Activated B cell treated with CpG ODN at 0.5 μM for 24 hours (primary cell): ENCODE measurements at regions not wholly inside any gene's neighbourhood (a gene's known extent, or its start where the extent isn't known, plus 50 kb on each side); places are given as distances from the start of the nearest gene placed in this dataset.

Experiments used
- ATAC-seq: fragments of 200-7000 bp; cut with Tn5 transposase; one replicate; pipeline ENCODE4 v1.10.0; 2021; ENCODE audit warnings: low read depth, mild to moderate bottlenecking, moderate library complexity
- CTCF ChIA-PET: fragments of 350-600 bp; sonication (Branson Sonifier 250); formaldehyde crosslinking; loops from one replicate; lab custom pipeline; 2021; ENCODE audit warnings: antibody characterized with exemption; lab: Charles Lee
- POLR2A ChIA-PET: fragments of 350-600 bp; sonication (Branson Sonifier 250); formaldehyde crosslinking; loops from one replicate; lab custom pipeline; 2021; ENCODE audit warnings: antibody characterized with exemption; lab: Charles Lee
- DNase-seq: peaks from one replicate; pipeline ENCODE4 v3.0.0; 2022
- H3K27ac Mint-ChIP-seq: one replicate; pipeline ENCODE4 v1.8.0; 2020; ENCODE audit warnings: mixed read lengths
- H3K27me3 Mint-ChIP-seq: one replicate; pipeline ENCODE4 v1.8.0; 2021; ENCODE audit warnings: mixed read lengths
- H3K36me3 Mint-ChIP-seq: one replicate; pipeline ENCODE4 v1.8.0; 2021; ENCODE audit warnings: low read depth, mixed read lengths
- H3K4me1 Mint-ChIP-seq: one replicate; pipeline ENCODE4 v1.8.0; 2021; ENCODE audit warnings: mixed read lengths
- H3K4me3 Mint-ChIP-seq: one replicate; pipeline ENCODE4 v1.8.0; 2020; ENCODE audit warnings: mild to moderate bottlenecking, mixed read lengths
- H3K9me3 Mint-ChIP-seq: one replicate; pipeline ENCODE4 v1.8.0; 2020; ENCODE audit warnings: mixed read lengths
- CTCF ChIP-seq: fragments of 200-600 bp; IDR thresholded peaks from one replicate; pipeline ENCODE4 v1.8.0; 2022; ENCODE audit warnings: antibody characterized with exemption, mild to moderate bottlenecking
- intact Hi-C: fragments of 100-400 bp; cut with micrococcal nuclease; formaldehyde crosslinking; loops from one replicate; pipeline ENCODE4 v1.15.1; 2024

- Mint-ChIP-seq H3K9me3 (no peaks in the 10 kb centered on the region), H3K4me1 (no peaks in the 10 kb centered on the region), H3K36me3 (no peaks in the 10 kb centered on the region), H3K27ac (no peak overlapping the region), H3K4me3 (no peak overlapping the region), H3K27me3 (no peaks in the 10 kb centered on the region)
- no peak for TF ChIP-seq CTCF
- ChIA-PET POLR2A (no interaction called here), CTCF (no interaction called here)
- no peak for DNase-seq
- no peak for ATAC-seq
- intact Hi-C loops, result no loop called here
These were observed 272.9 kb downstream of the ADGRL2 start for GRCh38 chr1:82073659-82074058.

GRCh38 chr1:82073071-82073470, 272.3 kb downstream of the ADGRL2 start:
- ATAC-seq (no peak), DNase-seq (no peak)
- intact Hi-C loops, result no loop called here
- Mint-ChIP-seq H3K27me3 (no peaks in the 10 kb centered on the region), H3K36me3 (no peaks in the 10 kb centered on the region), H3K4me1 (no peaks in the 10 kb centered on the region), H3K4me3 (no peak overlapping the region), H3K27ac (no peak overlapping the region), H3K9me3 (no peaks in the 10 kb centered on the region)
- ChIA-PET POLR2A (no interaction called here), CTCF (no interaction called here)
- TF ChIP-seq CTCF, result no peak

GRCh38 chr1:82065916-82066315, 265.2 kb downstream of the ADGRL2 start:
- H3K4me1 Mint-ChIP-seq, result no peaks in the 10 kb centered on the region
- H3K27ac Mint-ChIP-seq, result no peak overlapping the region
- H3K36me3 Mint-ChIP-seq, result no peaks in the 10 kb centered on the region
- no peak for TF ChIP-seq CTCF
- no peaks in the 10 kb centered on the region for H3K27me3 Mint-ChIP-seq
- intact Hi-C loops, result no loop called here
- POLR2A ChIA-PET, result no interaction called here
- no peak for ATAC-seq
- no peaks in the 10 kb centered on the region for H3K9me3 Mint-ChIP-seq
- DNase-seq, result no peak
- CTCF ChIA-PET, result no interaction called here
- H3K4me3 Mint-ChIP-seq, result no peak overlapping the region

DNA sequence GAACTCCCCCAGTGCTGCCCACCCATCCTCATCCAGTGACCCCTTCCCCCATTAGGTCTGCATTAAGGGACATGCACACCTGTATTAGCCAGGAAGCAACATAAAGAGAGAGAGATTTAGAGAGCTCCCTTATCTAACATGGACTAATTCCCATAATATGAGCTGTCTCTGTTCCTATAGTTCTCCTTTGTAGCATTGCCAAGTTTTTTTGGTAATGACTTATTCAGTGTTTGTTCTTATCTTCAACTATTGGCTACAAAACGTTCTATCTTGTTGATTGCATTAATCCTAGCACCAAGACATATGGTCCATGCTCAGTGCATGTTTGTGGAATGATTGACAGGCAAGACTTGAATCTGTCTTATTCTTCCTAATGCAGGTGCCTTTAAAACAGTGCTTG, 264.0 kb downstream of the ADGRL2 start:
- DNase-seq, result no peak
- TF ChIP-seq CTCF, result no peak
- no peak overlapping the region for H3K4me3 Mint-ChIP-seq
- CTCF ChIA-PET, result no interaction called here
- intact Hi-C loops, result no loop called here
- ATAC-seq, result no peak
- POLR2A ChIA-PET, result no interaction called here
- H3K4me1 Mint-ChIP-seq, result no peaks in the 10 kb centered on the region
- H3K27ac Mint-ChIP-seq, result no peak overlapping the region
- H3K9me3 Mint-ChIP-seq, result peaks cover 2% of the 10 kb centered on the region
- no peaks in the 10 kb centered on the region for H3K36me3 Mint-ChIP-seq
- H3K27me3 Mint-ChIP-seq, result no peaks in the 10 kb centered on the region

GRCh38 chr1:82062206-82062605, 261.5 kb downstream of the ADGRL2 start:
- Mint-ChIP-seq H3K27ac (no peak overlapping the region), H3K27me3 (no peaks in the 10 kb centered on the region), H3K4me1 (no peaks in the 10 kb centered on the region), H3K9me3 (peaks cover 2% of the 10 kb centered on the region), H3K4me3 (no peak overlapping the region), H3K36me3 (no peaks in the 10 kb centered on the region)
- no peak for TF ChIP-seq CTCF
- ChIA-PET POLR2A (no interaction called here), CTCF (no interaction called here)
- intact Hi-C loops, result no loop called here
- DNase-seq, result no peak
- ATAC-seq, result no peak
